Prostate gland (tissue), 2 donors: ENCODE measurements at regions not wholly inside any gene's neighbourhood (a gene's known extent, or its start where the extent isn't known, plus 50 kb on each side); places are given as distances from the start of the nearest gene placed in this dataset.

Experiments
- CTCF ChIP-seq, 4 experiments: fragments of 200-600 bp in 2 of 4; fragments of 450-650 bp in 2 of 4; sonication (generic) in 2 of 4; IDR thresholded peaks; 1 replicate in 3 of 4; 2 replicates in 1 of 4; pipeline ENCODE4 v1.5.1; 2016 to 2019; ENCODE audit warnings: antibody characterized with exemption in 4 of 4, mild to moderate bottlenecking in 2 of 4, moderate library complexity in 2 of 4
- POLR2A ChIP-seq: fragments of 450-650 bp; IDR thresholded peaks from one replicate; pipeline ENCODE4 v1.6.1; 2016; ENCODE audit warnings: antibody characterized with exemption, mild to moderate bottlenecking
- POLR2AphosphoS5 ChIP-seq: sonication (generic); formaldehyde crosslinking; IDR thresholded peaks from one replicate; pipeline ENCODE4 v1.6.1; 2017; ENCODE audit warnings: antibody characterized with exemption

DNA sequence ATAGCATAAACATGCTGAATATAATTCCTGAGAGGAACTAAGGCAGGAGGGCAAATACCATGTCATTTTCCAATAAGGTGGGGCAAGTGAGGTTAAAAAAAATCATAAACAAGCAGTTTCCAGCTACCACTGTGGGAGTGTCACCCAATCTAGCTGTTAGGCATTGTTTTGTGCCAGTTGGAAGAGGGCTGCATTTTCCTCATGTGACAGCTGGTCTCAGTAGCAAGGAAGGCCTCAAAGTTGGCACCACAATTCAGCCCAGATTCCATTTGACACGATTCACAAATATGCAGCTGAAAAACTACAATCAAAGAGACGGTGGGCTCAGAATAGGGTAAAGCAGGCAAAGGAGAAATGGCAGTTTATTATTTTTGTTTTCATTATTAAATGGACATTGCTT lies 636.1 kb downstream of the KIF4B start:
- TF ChIP-seq POLR2A, result no peak
- TF ChIP-seq CTCF (IDR thresholded peaks at IDR 0.05), result no peak
- no peak for TF ChIP-seq POLR2AphosphoS5
